ENCODE measurements at regions not wholly inside any gene's neighbourhood (a gene's known extent, or its start where the extent isn't known, plus 50 kb on each side); places are given as distances from the start of the nearest gene placed in this dataset.

DNA sequence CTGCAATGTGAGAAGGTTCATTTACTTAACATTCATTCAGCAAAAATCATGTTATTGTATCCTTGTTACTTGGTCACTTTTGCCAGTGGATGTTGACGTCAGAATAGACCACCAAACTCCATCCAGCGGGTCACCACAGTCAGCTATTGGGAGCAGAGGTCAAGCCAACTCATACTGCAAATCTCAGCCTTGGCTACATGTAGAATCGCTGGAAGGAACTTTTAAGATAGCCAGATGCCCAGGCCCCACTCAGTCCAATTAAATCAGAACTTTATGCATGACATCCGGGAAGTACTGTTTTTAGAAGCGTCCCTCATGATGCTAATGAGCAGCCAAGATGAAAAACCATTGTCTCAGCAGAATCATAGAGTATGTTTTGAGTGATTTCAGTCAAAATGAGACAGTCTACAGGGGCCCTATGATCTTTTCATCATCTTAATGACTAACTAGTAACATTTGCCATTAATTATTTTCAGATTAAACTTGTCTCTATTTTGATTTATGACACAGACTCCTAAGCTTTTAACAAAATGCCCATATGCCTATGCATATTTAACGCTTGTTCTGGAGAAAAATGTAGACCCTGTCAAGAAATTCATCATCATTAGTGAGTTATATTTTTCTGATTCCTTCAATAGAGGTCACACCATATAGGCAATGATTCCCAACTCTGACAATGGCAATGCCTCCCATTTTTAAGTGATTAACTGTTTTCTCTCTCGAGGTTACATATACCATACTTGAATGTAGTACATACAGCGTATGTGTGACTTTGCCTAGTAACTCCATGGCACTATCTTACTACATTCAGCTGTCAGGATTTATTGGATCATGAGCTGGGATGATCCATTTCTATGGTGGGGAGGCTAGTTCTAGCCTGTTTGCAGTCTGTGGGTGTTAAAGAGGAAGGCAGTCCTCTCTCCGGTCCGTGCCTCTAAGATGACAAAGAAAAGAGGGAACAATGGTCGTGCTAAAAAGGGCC, 63.7 kb upstream of the CCBE1 start:
- no peaks in the 10 kb centered on the region; a peak in 1 of 4 replicates for H3K4me1 ChIP-seq (ENCODE audit: control insufficient read depth in 1 of 2, insufficient read depth in 2 of 2, low read depth in 1 of 2, low read length in 1 of 2)
- no peak overlapping the region for H3K4me3 ChIP-seq (ENCODE audit: low read depth in 2 of 2, low read length in 1 of 2)
- TF ChIP-seq POLR2AphosphoS5 (IDR thresholded peaks at IDR 0.05; ENCODE audit: low read depth, low read length) (no peak), MEF2A (IDR thresholded peaks at IDR 0.05; ENCODE audit: borderline replicate concordance, low read depth) (no peak), FOSL2 (IDR thresholded peaks at IDR 0.05; ENCODE audit: borderline replicate concordance, low read depth) (no peak), EZH2phosphoT487 (IDR thresholded peaks at IDR 0.05; ENCODE audit: borderline replicate concordance, low read depth) (no peak), NRF1 (IDR thresholded peaks at IDR 0.05; ENCODE audit: low read depth, low read length) (no peak), NFIC (IDR thresholded peaks at IDR 0.05; ENCODE audit: borderline replicate concordance) (no peak), GABPA (IDR thresholded peaks at IDR 0.05; ENCODE audit: low read depth) (no peak), RAD21 (IDR thresholded peaks at IDR 0.05; ENCODE audit: low read length) (no peak), TEAD4 (IDR thresholded peaks at IDR 0.05; ENCODE audit: borderline replicate concordance, insufficient read depth) (no peak), FOXJ3 (CRISPR knock-in tag; IDR thresholded peaks at IDR 0.05) (no peak), TCF12 (IDR thresholded peaks at IDR 0.05) (no peak), RXRA (IDR thresholded peaks at IDR 0.05; ENCODE audit: borderline replicate concordance, low read depth) (no peak)
- TF ChIP-seq, protein P1, sequence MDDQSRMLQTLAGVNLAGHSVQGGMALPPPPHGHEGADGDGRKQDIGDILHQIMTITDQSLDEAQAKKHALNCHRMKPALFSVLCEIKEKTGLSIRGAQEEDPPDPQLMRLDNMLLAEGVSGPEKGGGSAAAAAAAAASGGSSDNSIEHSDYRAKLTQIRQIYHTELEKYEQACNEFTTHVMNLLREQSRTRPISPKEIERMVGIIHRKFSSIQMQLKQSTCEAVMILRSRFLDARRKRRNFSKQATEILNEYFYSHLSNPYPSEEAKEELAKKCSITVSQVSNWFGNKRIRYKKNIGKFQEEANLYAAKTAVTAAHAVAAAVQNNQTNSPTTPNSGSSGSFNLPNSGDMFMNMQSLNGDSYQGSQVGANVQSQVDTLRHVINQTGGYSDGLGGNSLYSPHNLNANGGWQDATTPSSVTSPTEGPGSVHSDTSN (IDR thresholded peaks at IDR 0.05), result no peak
- TF ChIP-seq, protein P2, sequence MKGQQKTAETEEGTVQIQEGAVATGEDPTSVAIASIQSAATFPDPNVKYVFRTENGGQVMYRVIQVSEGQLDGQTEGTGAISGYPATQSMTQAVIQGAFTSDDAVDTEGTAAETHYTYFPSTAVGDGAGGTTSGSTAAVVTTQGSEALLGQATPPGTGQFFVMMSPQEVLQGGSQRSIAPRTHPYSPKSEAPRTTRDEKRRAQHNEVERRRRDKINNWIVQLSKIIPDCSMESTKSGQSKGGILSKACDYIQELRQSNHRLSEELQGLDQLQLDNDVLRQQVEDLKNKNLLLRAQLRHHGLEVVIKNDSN (IDR thresholded peaks at IDR 0.05; ENCODE audit: borderline replicate concordance, low read depth), result no peak
- TF ChIP-seq, protein P3, sequence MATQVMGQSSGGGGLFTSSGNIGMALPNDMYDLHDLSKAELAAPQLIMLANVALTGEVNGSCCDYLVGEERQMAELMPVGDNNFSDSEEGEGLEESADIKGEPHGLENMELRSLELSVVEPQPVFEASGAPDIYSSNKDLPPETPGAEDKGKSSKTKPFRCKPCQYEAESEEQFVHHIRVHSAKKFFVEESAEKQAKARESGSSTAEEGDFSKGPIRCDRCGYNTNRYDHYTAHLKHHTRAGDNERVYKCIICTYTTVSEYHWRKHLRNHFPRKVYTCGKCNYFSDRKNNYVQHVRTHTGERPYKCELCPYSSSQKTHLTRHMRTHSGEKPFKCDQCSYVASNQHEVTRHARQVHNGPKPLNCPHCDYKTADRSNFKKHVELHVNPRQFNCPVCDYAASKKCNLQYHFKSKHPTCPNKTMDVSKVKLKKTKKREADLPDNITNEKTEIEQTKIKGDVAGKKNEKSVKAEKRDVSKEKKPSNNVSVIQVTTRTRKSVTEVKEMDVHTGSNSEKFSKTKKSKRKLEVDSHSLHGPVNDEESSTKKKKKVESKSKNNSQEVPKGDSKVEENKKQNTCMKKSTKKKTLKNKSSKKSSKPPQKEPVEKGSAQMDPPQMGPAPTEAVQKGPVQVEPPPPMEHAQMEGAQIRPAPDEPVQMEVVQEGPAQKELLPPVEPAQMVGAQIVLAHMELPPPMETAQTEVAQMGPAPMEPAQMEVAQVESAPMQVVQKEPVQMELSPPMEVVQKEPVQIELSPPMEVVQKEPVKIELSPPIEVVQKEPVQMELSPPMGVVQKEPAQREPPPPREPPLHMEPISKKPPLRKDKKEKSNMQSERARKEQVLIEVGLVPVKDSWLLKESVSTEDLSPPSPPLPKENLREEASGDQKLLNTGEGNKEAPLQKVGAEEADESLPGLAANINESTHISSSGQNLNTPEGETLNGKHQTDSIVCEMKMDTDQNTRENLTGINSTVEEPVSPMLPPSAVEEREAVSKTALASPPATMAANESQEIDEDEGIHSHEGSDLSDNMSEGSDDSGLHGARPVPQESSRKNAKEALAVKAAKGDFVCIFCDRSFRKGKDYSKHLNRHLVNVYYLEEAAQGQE (IDR thresholded peaks at IDR 0.05; ENCODE audit: low read depth, low read length), result no peak
- TF ChIP-seq, protein P4, sequence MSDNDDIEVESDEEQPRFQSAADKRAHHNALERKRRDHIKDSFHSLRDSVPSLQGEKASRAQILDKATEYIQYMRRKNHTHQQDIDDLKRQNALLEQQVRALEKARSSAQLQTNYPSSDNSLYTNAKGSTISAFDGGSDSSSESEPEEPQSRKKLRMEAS (IDR thresholded peaks at IDR 0.05; ENCODE audit: low read depth), result no peak
- TF ChIP-seq, protein P5, sequence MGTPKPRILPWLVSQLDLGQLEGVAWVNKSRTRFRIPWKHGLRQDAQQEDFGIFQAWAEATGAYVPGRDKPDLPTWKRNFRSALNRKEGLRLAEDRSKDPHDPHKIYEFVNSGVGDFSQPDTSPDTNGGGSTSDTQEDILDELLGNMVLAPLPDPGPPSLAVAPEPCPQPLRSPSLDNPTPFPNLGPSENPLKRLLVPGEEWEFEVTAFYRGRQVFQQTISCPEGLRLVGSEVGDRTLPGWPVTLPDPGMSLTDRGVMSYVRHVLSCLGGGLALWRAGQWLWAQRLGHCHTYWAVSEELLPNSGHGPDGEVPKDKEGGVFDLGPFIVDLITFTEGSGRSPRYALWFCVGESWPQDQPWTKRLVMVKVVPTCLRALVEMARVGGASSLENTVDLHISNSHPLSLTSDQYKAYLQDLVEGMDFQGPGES (IDR thresholded peaks at IDR 0.05; ENCODE audit: low read depth, low read length), result no peak
- no peaks in the 10 kb centered on the region for H3K36me3 ChIP-seq (replicated peaks in 1 of 2; ENCODE audit: control insufficient read depth in 1 of 2, insufficient read depth in 2 of 2, low read length in 1 of 2)
- no peak overlapping the region for H3K9ac ChIP-seq
- H3K27ac ChIP-seq (ENCODE audit: low read depth in 2 of 2, low read length in 1 of 2), result no peak overlapping the region
- H3K9me3 ChIP-seq, result no peaks in the 10 kb centered on the region
- no peak for DNase-seq
- H3K9me2 ChIP-seq, result no peaks in the 10 kb centered on the region
- H3K27me3 ChIP-seq (ENCODE audit: insufficient read depth), result no peaks in the 10 kb centered on the region
- POLR2A ChIA-PET, result no interaction called here
- H3K79me2 ChIP-seq (ENCODE audit: insufficient read depth), result no peaks in the 10 kb centered on the region
- no peak overlapping the region for H2AFZ ChIP-seq (ENCODE audit: low read depth)
- no peak overlapping the region for H3K4me2 ChIP-seq
- no peaks in the 10 kb centered on the region for H3F3A ChIP-seq (replicated peaks; ENCODE audit: insufficient read depth)
- 88% methylated on average over 11 of the region's 11 CpGs for WGBS (ENCODE audit: low lambda C conversion rate)
- CTCF ChIA-PET, result no interaction called here
- H4K20me1 ChIP-seq (ENCODE audit: insufficient read depth), result no peaks in the 10 kb centered on the region
